BJ (cell line): ENCODE measurements at regions not wholly inside any gene's neighbourhood (a gene's known extent, or its start where the extent isn't known, plus 50 kb on each side); places are given as distances from the start of the nearest gene placed in this dataset.
"Not testable (repeated sequence)": the region's sequence is repeated elsewhere in the genome, so short reads cannot be mapped to it uniquely, and the experiment has no call there.

Source experiments
- CTCF ChIA-PET: fragments of 350-600 bp; formaldehyde crosslinking; extraction: SDS; loops from one replicate; lab custom pipeline; 2021; ENCODE audit warnings: antibody characterized with exemption, inconsistent platforms; lab: Yijun Ruan, JAX
- POLR2A ChIA-PET: fragments of 300-600 bp; sonication (Branson Sonifier 250); formaldehyde crosslinking; extraction: SDS; loops from one replicate; lab custom pipeline; 2021; ENCODE audit warnings: antibody characterized with exemption; lab: Charles Lee
- DNase-seq: peaks from one replicate; pipeline ENCODE4 v3.0.0-alpha.2; 2011; ENCODE audit warnings: low read depth
- H3K27me3 ChIP-seq: 2 replicates; pipeline ENCODE4 v1.6.0; 2011; ENCODE audit warnings: low read length; ENCODE audit not compliant: control insufficient read depth, insufficient read depth
- H3K36me3 ChIP-seq: 2 replicates; pipeline ENCODE4 v1.5.1; 2011; ENCODE audit warnings: low read length; ENCODE audit not compliant: control insufficient read depth, insufficient read depth
- H3K4me3 ChIP-seq: 2 replicates; pipeline ENCODE4 v1.5.1; 2011; ENCODE audit warnings: low read depth, mild to moderate bottlenecking, control low read depth, low read length
- TF ChIP-seq, protein P1 (sequence below): IDR thresholded peaks from 2 replicates; pipeline ENCODE4 v1.5.1; 2011; ENCODE audit warnings: low read depth, mild to moderate bottlenecking, control low read depth, inconsistent platforms, low read length, moderate library complexity; ENCODE audit not compliant: insufficient read depth

DNA sequence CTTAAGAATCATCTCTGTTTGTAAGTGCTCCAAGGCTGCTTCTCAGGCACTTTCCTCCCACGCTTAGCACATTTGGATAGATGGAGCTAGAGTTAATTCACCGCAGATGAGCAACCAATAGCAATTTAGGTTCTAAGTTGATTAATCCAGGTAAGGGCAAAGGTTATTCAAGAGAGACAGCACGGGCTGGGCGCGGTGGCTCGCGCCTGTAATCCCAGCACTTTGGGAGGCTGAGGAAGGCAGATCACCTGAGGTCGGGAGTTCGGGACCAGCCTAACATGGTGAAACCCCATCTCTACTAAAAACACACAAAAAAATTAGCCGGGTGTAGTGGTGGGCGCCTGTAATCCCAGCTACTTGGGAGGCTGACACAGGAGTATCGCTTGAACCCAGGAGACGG is 54.5 kb upstream of the UNC13C start:
- DNase-seq, CTCF ChIA-PET, H3K36me3 ChIP-seq, POLR2A ChIA-PET, H3K4me3 ChIP-seq, H3K27me3 ChIP-seq: not testable (repeated sequence)

DNA sequence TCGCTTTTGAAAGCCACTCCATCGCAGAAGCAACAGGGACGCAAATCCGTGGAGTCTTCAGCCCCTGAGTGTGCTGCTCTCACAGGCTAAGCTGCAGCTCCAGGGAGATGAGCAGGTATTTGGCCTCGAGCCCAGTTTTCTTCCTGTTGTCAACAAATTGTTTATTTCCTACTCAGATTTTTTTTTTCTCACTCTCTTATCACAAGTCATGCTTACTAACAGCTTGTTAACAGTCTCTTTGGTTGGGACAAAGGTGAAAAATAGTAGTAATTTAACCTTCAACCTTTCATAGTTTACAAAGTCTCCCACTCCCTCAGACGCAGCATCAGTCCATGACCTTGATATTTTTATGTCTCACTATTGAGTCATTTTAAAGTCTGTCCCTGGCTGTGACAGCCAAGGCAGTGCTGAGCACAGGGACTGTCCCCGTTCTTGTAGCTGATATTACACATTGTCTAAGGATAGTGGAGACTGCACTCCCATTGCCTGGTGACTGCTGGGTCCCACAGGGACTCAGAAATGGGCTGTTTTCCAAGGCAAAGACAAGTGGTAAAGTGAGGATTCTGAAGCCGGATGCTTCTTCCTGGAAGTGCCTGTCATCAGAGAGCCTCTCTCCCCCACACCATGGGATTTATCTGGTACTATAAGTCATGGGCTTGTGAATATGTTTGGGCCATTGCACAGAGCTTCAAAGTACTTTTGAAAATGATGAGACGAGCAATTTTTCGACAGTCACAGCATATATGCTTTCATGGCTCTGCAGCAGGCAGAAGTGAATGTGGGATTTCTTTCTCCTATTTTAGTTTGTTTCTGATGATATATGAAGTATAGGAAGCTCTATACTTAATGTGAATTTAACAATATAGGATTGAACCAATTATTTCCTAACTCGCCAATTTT is 59.8 kb upstream of the UNC13C start:
- ChIA-PET POLR2A (no interaction called here), CTCF (no interaction called here)
- H3K4me3 ChIP-seq: no peak overlapping the region
- H3K27me3 ChIP-seq: no peaks in the 10 kb centered on the region
- TF ChIP-seq, protein P1, sequence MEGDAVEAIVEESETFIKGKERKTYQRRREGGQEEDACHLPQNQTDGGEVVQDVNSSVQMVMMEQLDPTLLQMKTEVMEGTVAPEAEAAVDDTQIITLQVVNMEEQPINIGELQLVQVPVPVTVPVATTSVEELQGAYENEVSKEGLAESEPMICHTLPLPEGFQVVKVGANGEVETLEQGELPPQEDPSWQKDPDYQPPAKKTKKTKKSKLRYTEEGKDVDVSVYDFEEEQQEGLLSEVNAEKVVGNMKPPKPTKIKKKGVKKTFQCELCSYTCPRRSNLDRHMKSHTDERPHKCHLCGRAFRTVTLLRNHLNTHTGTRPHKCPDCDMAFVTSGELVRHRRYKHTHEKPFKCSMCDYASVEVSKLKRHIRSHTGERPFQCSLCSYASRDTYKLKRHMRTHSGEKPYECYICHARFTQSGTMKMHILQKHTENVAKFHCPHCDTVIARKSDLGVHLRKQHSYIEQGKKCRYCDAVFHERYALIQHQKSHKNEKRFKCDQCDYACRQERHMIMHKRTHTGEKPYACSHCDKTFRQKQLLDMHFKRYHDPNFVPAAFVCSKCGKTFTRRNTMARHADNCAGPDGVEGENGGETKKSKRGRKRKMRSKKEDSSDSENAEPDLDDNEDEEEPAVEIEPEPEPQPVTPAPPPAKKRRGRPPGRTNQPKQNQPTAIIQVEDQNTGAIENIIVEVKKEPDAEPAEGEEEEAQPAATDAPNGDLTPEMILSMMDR: no peak
- DNase-seq: no peak
- H3K36me3 ChIP-seq: no peaks in the 10 kb centered on the region

DNA sequence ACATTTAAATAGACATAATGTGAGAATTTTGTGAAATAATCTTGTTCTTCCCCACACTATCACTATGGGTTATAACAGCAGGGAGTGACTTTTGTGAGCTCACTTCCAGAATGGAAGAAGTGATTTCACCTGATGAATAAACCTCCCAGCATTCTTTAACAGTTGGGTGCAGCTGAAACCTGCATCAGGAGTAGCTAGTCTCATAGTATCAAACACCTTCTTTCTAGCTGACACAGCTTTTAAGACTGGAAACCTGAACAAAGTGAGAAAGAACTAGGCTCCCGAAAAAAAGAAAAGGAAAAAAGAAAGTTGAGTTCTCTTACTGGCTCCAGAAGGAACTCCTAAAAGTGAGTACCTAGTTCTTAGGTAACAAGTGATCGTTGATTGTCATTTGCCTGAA is 61.1 kb upstream of the UNC13C start:
- DNase-seq: no peak
- ChIA-PET CTCF (no interaction called here), POLR2A (no interaction called here)
- H3K27me3 ChIP-seq: no peaks in the 10 kb centered on the region
- H3K4me3 ChIP-seq: no peak overlapping the region
- no peaks in the 10 kb centered on the region for H3K36me3 ChIP-seq
- TF ChIP-seq, protein P1: no peak

DNA sequence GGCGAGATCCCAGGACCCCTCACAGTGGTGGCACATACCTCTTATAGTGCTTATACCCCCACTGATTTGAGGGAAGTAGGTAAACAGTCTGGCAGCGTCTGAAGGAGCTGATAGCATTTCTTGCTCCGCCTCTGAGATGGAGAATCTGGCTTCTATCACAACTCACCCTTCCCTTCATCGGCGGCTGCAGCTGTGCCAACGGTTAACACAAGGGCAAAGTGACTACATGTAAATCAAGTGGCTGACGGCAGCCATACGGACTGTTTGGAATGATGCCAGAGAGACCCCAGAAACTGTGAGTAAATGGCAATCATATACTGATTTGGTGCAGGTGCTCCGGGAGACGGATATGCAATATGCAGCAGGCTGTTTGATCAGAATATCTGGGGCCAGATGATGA is 66.8 kb upstream of the UNC13C start:
- ChIA-PET POLR2A (no interaction called here), CTCF (no interaction called here)
- no peak for DNase-seq
- Histone ChIP-seq H3K4me3 (no peak overlapping the region), H3K36me3 (no peaks in the 10 kb centered on the region), H3K27me3 (no peaks in the 10 kb centered on the region)
- TF ChIP-seq, protein P1: no peak

DNA sequence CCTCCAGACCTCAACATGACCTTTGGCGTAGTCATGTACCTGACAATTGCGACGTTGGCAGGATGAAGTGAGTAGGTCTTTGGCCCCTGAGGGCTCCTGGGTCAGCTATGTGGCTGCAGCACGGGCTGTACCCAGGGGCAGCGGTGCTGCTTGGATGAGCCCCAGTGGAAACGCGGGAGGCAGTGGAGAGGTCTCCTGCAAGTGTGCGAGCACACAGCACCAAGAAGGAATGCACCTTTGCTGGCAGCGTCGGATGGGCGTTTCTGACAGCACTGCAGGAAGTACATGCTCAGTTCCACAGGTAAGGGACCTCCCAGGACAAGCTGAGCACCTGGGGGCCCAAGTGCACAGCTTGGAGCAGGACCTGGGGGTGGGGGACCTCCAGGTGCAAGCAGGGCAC is 67.4 kb upstream of the UNC13C start:
- ChIA-PET CTCF (no interaction called here), POLR2A (no interaction called here)
- no peak overlapping the region for H3K4me3 ChIP-seq
- no peaks in the 10 kb centered on the region for H3K36me3 ChIP-seq
- TF ChIP-seq, protein P1: no peak
- no peaks in the 10 kb centered on the region for H3K27me3 ChIP-seq
- DNase-seq: no peak
